PC-9 (cell line): ENCODE measurements at regions not wholly inside any gene's neighbourhood (a gene's known extent, or its start where the extent isn't known, plus 50 kb on each side); places are given as distances from the start of the nearest gene placed in this dataset.

Experiments
- BruUV-seq: library from RNA; stranded (reverse); fragments of 400-500 nt; replicated peaks from 2 replicates; lab custom pipeline; 2021; lab: Mats Ljungman, UMichigan
- CTCF ChIA-PET: fragments of 300-600 bp; sonication (Branson Sonifier 250); formaldehyde crosslinking; loops from one replicate; lab custom pipeline; 2022; ENCODE audit warnings: antibody characterized with exemption; lab: Charles Lee
- POLR2A ChIA-PET: fragments of 300-600 bp; sonication (Branson Sonifier 250); formaldehyde crosslinking; loops from one replicate; lab custom pipeline; 2022; ENCODE audit warnings: antibody characterized with exemption; ENCODE audit not compliant: unreplicated experiment; lab: Charles Lee
- DNase-seq, 2 experiments: peaks; one replicate each; pipeline versions ENCODE4 v3.0.0 to v3.0.0-alpha.2; 2015 to 2022; ENCODE audit warnings: mixed read lengths in 1 of 2
- H2AFZ ChIP-seq: fragments of 200-600 bp; sonication (generic); 2 replicates; pipeline ENCODE4 v1.8.1; 2017; ENCODE audit warnings: antibody characterized with exemption
- H3F3A ChIP-seq: fragments of 200-600 bp; sonication (generic); 2 replicates; pipeline ENCODE4 v1.8.1; 2017; ENCODE audit warnings: antibody characterized with exemption, mild to moderate bottlenecking, low read depth; ENCODE audit not compliant: insufficient read depth
- H3K27ac ChIP-seq: fragments of 200-600 bp; sonication (generic); 2 replicates; pipeline ENCODE4 v1.6.1; 2016; ENCODE audit warnings: mixed run types
- H3K27me3 ChIP-seq: fragments of 200-600 bp; sonication (generic); 2 replicates; pipeline ENCODE4 v1.6.1; 2016; ENCODE audit warnings: low read depth, mixed run types; ENCODE audit not compliant: insufficient read depth
- H3K36me3 ChIP-seq: fragments of 200-600 bp; sonication (generic); 2 replicates; pipeline ENCODE4 v1.6.1; 2016; ENCODE audit warnings: low read depth, mixed run types
- H3K4me1 ChIP-seq: fragments of 200-600 bp; sonication (generic); replicated peaks from 2 replicates; pipeline ENCODE4 v1.6.1; 2016; ENCODE audit warnings: mixed run types; ENCODE audit not compliant: insufficient read depth
- H3K4me2 ChIP-seq: fragments of 200-600 bp; sonication (generic); 2 replicates; pipeline ENCODE4 v1.6.1; 2017; ENCODE audit warnings: mixed run types
- H3K4me3 ChIP-seq: fragments of 200-600 bp; sonication (generic); 2 replicates; pipeline ENCODE4 v1.6.1; 2016; ENCODE audit warnings: mixed run types
- H3K79me2 ChIP-seq: fragments of 200-600 bp; sonication (generic); 2 replicates; pipeline ENCODE4 v1.6.1; 2017; ENCODE audit warnings: low read depth, mixed run types
- H3K9me2 ChIP-seq: fragments of 200-600 bp; sonication (generic); 2 replicates; pipeline ENCODE4 v1.8.1; 2017; ENCODE audit warnings: mild to moderate bottlenecking; ENCODE audit not compliant: insufficient read depth
- H3K9me3 ChIP-seq: fragments of 200-600 bp; sonication (generic); 2 replicates; pipeline ENCODE4 v1.8.1; 2016; ENCODE audit warnings: low read depth; ENCODE audit not compliant: insufficient read depth
- H4K20me1 ChIP-seq: fragments of 200-600 bp; sonication (generic); 2 replicates; pipeline ENCODE4 v1.8.1; 2017; ENCODE audit not compliant: insufficient read depth
- EZH2 ChIP-seq: fragments of 200-600 bp; sonication (generic); IDR thresholded peaks from 2 replicates; pipeline ENCODE4 v1.8.0; 2017; ENCODE audit warnings: antibody characterized with exemption, low read depth
- intact Hi-C: fragments of 100-400 bp; cut with micrococcal nuclease; formaldehyde crosslinking; loops from one replicate; pipeline ENCODE4 v1.10.0; 2022; ENCODE audit not compliant: unreplicated experiment
- TF ChIP-seq, protein P1 (sequence below): fragments of 200-600 bp; sonication (generic); conservative IDR thresholded peaks from 2 replicates; pipeline ENCODE4 v1.6.1; 2017; ENCODE audit warnings: mixed run types, antibody characterized with exemption, mild to moderate bottlenecking, moderate library complexity

DNA sequence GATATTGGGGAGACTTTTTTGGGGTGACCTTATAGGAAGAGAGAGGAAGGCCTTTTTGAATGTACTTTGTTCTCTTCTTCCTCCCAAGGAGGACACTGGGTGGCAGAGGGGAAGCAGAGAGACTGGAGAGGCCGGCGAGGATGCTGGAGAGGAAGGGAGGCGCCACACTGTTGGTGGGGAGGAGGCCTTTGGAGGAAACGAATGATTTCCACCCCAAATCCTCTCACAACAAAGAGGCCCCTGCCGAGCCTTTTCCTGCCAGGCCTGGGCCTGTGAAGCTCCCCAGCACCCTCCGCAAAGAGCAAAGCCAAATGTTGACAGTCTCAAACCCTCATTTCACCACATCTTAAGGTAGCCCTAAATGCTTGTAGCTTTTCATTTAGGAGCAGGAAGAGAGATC lies 59.0 kb upstream of the UPP2 start:
- Histone ChIP-seq H4K20me1 (no peaks in the 10 kb centered on the region), H2AFZ (no peak overlapping the region), H3K27me3 (no peaks in the 10 kb centered on the region), H3K27ac (no peak overlapping the region), H3K4me1 (no peaks in the 10 kb centered on the region), H3K4me3 (no peak overlapping the region), H3K4me2 (no peak overlapping the region), H3K9me2 (no peaks in the 10 kb centered on the region), H3K9me3 (no peaks in the 10 kb centered on the region), H3F3A (no peaks in the 10 kb centered on the region), H3K36me3 (no peaks in the 10 kb centered on the region), H3K79me2 (no peaks in the 10 kb centered on the region)
- intact Hi-C loops, result no loop called here
- BruUV-seq, result no TSS peak
- no peak for TF ChIP-seq EZH2
- ChIA-PET POLR2A (no interaction called here), CTCF (interaction anchor here (0.5 kb wide), 1 partner anchor 407 kb away, joined by 4 read pairs; no protein-coding TSS in a partner anchor)
- DNase-seq, result no peak

DNA sequence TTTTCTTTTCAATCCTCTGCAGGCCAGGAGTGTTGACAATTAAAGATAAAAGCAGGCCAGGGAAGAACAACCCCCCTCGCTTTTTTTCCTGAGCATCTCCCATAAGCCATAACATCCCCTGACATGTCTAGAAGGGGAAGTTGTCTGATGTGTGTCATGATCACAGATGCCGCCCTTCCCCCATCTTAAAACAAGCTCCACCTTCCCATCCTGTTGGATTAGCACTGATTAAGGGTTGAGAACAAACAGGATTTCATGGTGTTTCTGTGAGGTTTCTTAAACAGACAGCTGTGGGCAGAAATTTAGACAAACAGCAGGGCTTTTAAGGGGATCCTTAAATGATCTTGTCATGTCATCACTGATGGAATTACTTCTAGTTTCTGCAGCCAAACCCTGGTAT lies 59.4 kb upstream of the UPP2 start:
- H3K36me3 ChIP-seq, result no peaks in the 10 kb centered on the region
- CTCF ChIA-PET, result interaction anchor here (0.5 kb wide), 1 partner anchor 408 kb away, joined by 4 read pairs; no protein-coding TSS in a partner anchor
- no peaks in the 10 kb centered on the region for H3K79me2 ChIP-seq
- no peak overlapping the region for H3K4me3 ChIP-seq
- H3K4me2 ChIP-seq, result no peak overlapping the region
- BruUV-seq, result no TSS peak
- no peak overlapping the region for H2AFZ ChIP-seq
- POLR2A ChIA-PET, result no interaction called here
- H3K27me3 ChIP-seq, result no peaks in the 10 kb centered on the region
- H3F3A ChIP-seq, result no peaks in the 10 kb centered on the region
- intact Hi-C loops, result no loop called here
- TF ChIP-seq, protein P1, sequence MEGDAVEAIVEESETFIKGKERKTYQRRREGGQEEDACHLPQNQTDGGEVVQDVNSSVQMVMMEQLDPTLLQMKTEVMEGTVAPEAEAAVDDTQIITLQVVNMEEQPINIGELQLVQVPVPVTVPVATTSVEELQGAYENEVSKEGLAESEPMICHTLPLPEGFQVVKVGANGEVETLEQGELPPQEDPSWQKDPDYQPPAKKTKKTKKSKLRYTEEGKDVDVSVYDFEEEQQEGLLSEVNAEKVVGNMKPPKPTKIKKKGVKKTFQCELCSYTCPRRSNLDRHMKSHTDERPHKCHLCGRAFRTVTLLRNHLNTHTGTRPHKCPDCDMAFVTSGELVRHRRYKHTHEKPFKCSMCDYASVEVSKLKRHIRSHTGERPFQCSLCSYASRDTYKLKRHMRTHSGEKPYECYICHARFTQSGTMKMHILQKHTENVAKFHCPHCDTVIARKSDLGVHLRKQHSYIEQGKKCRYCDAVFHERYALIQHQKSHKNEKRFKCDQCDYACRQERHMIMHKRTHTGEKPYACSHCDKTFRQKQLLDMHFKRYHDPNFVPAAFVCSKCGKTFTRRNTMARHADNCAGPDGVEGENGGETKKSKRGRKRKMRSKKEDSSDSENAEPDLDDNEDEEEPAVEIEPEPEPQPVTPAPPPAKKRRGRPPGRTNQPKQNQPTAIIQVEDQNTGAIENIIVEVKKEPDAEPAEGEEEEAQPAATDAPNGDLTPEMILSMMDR, result no peak
- no peak for TF ChIP-seq EZH2
- DNase-seq, result no peak
- no peak overlapping the region for H3K27ac ChIP-seq
- H4K20me1 ChIP-seq, result no peaks in the 10 kb centered on the region
- no peaks in the 10 kb centered on the region for H3K4me1 ChIP-seq
- no peaks in the 10 kb centered on the region for H3K9me3 ChIP-seq
- H3K9me2 ChIP-seq, result no peaks in the 10 kb centered on the region

DNA sequence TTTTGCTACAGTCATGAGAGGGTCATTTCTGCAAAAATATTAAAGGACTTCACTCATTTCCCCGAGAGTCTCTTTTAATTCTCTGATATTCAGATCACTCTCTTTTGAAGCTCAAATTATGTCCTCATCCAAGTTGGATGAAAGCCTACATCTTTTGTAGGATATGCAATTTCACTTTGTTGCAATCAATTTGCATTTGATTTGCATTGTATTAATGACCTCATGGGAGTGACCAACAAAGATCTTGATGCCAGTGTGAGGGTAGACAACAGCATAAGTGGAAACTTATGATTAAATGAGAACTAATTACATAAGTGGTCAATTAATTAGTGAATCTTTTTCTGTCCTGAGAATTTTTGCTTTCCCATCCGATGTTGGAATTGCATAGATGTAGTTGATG lies 60.3 kb upstream of the UPP2 start:
- ChIA-PET CTCF (no interaction called here), POLR2A (no interaction called here)
- no TSS peak for BruUV-seq
- no peak for DNase-seq
- no peaks in the 10 kb centered on the region for H3K27me3 ChIP-seq
- no peaks in the 10 kb centered on the region for H3K9me2 ChIP-seq
- H2AFZ ChIP-seq, result no peak overlapping the region
- H3F3A ChIP-seq, result no peaks in the 10 kb centered on the region
- no peaks in the 10 kb centered on the region for H3K9me3 ChIP-seq
- H4K20me1 ChIP-seq, result no peaks in the 10 kb centered on the region
- H3K4me1 ChIP-seq, result no peaks in the 10 kb centered on the region
- no peak overlapping the region for H3K4me3 ChIP-seq
- intact Hi-C loops, result no loop called here
- TF ChIP-seq EZH2, result no peak
- TF ChIP-seq, protein P1, result no peak
- H3K27ac ChIP-seq, result no peak overlapping the region
- no peaks in the 10 kb centered on the region for H3K36me3 ChIP-seq
- no peaks in the 10 kb centered on the region for H3K79me2 ChIP-seq
- no peak overlapping the region for H3K4me2 ChIP-seq

DNA sequence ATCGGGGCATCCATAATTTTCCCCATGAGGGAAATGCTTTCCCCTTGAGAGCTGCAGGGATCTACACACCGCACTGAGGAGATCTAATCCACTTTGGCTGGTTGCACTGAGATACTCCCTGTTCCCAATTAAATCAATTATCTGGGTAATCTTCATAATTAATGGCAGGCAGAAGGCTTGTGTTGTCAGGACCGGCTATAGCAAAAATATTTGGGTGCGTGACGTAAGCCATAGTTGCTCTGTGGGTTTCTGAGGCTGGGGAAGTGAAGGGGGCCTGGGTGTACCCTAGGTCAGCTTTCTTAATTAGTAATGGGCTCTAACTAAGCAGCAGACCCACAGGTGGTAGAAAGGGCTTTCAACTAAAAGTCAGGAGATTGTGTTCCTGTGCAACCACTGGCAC lies 62.8 kb upstream of the UPP2 start:
- TF ChIP-seq EZH2, result no peak
- TF ChIP-seq, protein P1, result no peak
- H3K79me2 ChIP-seq, result no peaks in the 10 kb centered on the region
- H3K27ac ChIP-seq, result no peak overlapping the region
- no peak overlapping the region for H3K4me3 ChIP-seq
- no peaks in the 10 kb centered on the region for H4K20me1 ChIP-seq
- no peaks in the 10 kb centered on the region for H3F3A ChIP-seq
- ChIA-PET POLR2A (no interaction called here), CTCF (no interaction called here)
- DNase-seq, result no peak
- H3K27me3 ChIP-seq, result no peaks in the 10 kb centered on the region
- intact Hi-C loops, result no loop called here
- no peaks in the 10 kb centered on the region for H3K4me1 ChIP-seq
- no peak overlapping the region for H2AFZ ChIP-seq
- H3K9me3 ChIP-seq, result no peaks in the 10 kb centered on the region
- no peak overlapping the region for H3K4me2 ChIP-seq
- no peaks in the 10 kb centered on the region for H3K36me3 ChIP-seq
- no peaks in the 10 kb centered on the region for H3K9me2 ChIP-seq
- no TSS peak for BruUV-seq
